HCT116 (cell line): ENCODE measurements at regions not wholly inside any gene's neighbourhood (a gene's known extent, or its start where the extent isn't known, plus 50 kb on each side); places are given as distances from the start of the nearest gene placed in this dataset.

Experiments
- ATAC-seq: fragments of 200-7000 bp; cut with Tn5 transposase; 2 replicates; pipeline ENCODE4 v1.9.1; 2020; ENCODE audit warnings: mild to moderate bottlenecking, moderate library complexity
- BruUV-seq: library from RNA; stranded (reverse); fragments of 400-500 nt; replicated peaks from 2 replicates; lab custom pipeline; 2021; lab: Mats Ljungman, UMichigan
- CTCF ChIA-PET: fragments of 300-600 bp; sonication (Branson Sonifier 250); formaldehyde crosslinking; loops from one replicate; lab custom pipeline; 2021; ENCODE audit warnings: antibody characterized with exemption; lab: Charles Lee
- POLR2A ChIA-PET: fragments of 300-600, 350-600 bp; sonication (Branson Sonifier 250); formaldehyde crosslinking; loops from one replicate; lab custom pipeline; 2021; ENCODE audit warnings: antibody characterized with exemption; lab: Charles Lee
- RAD21 ChIA-PET, 2 experiments: fragments of 300-600 bp; sonication (Branson Sonifier 250); formaldehyde crosslinking; loops; one replicate each; lab custom pipeline; 2023; ENCODE audit warnings: low total read pairs in 2 of 2; ENCODE audit not compliant: uncharacterized antibody in 2 of 2, unreplicated experiment in 2 of 2, low non-redundant PET in 1 of 2; lab: Charles Lee
- DNase-seq: peaks from one replicate; pipeline ENCODE4 v3.0.0-alpha.2; 2010; ENCODE audit warnings: low read depth, low spot score
- H2AFZ ChIP-seq: fragments of 200-600 bp; shearing (Covaris generic), sonication (generic); 2 replicates; pipeline ENCODE4 v1.6.1; 2017; ENCODE audit warnings: low read depth, mixed run types, mixed read lengths, antibody characterized with exemption, low read length; ENCODE audit not compliant: poor library complexity, severe bottlenecking
- H3K27ac ChIP-seq: 2 replicates; pipeline ENCODE4 v1.5.1; 2012; ENCODE audit warnings: low read depth, low read length
- H3K27me3 ChIP-seq: fragments of 200-600 bp; sonication (generic); 2 replicates; pipeline ENCODE4 v1.6.1; 2016; ENCODE audit warnings: mixed run types, low read length, mixed read lengths; ENCODE audit not compliant: insufficient read depth
- H3K36me3 ChIP-seq, 2 experiments: fragments of 200-500 bp in 1 of 2; fragments of 200-600 bp in 1 of 2; sonication (Bioruptor generic) in 1 of 2; sonication (generic) in 1 of 2; 2 replicates each; pipeline versions ENCODE4 v1.5.1 to v1.6.1; 2014 to 2016; ENCODE audit warnings: low read length in 2 of 2, inconsistent platforms in 1 of 2, mixed read lengths in 1 of 2, mixed run types in 1 of 2; ENCODE audit not compliant: insufficient read depth in 2 of 2, control insufficient read depth in 1 of 2
- H3K4me1 ChIP-seq, 2 experiments: fragments of 200-600 bp in 1 of 2; sonication (generic) in 1 of 2; 2 replicates each; pipeline versions ENCODE4 v1.5.1 to v1.6.1; 2012 to 2017; ENCODE audit warnings: low read length in 2 of 2, inconsistent platforms in 1 of 2, mild to moderate bottlenecking in 1 of 2, mixed read lengths in 1 of 2, mixed run types in 1 of 2, moderate library complexity in 1 of 2; ENCODE audit not compliant: insufficient read depth in 2 of 2, control insufficient read depth in 1 of 2
- H3K4me2 ChIP-seq: fragments of 200-600 bp; sonication (generic); 2 replicates; pipeline ENCODE4 v1.6.1; 2017; ENCODE audit warnings: mixed run types, low read length, mixed read lengths
- H3K4me3 ChIP-seq, 2 experiments: fragments of 200-600 bp in 1 of 2; sonication (generic) in 1 of 2; replicated peaks in 1 of 2; 2 replicates each; pipeline ENCODE4 v1.5.1; 2011 to 2016; ENCODE audit warnings: low read length in 2 of 2, control low read depth in 1 of 2, low read depth in 1 of 2, mild to moderate bottlenecking in 1 of 2, mixed read lengths in 1 of 2, mixed run types in 1 of 2
- H3K79me2 ChIP-seq: fragments of 200-600 bp; sonication (generic); 2 replicates; pipeline ENCODE4 v1.6.1; 2017; ENCODE audit warnings: mild to moderate bottlenecking, mixed run types, low read length, moderate library complexity, mixed read lengths; ENCODE audit not compliant: insufficient read depth
- H3K9ac ChIP-seq: fragments of 200-600 bp; sonication (generic); 2 replicates; pipeline ENCODE4 v1.6.1; 2016; ENCODE audit warnings: low read length, mixed read lengths
- H3K9me2 ChIP-seq: fragments of 200-600 bp; sonication (generic), shearing (Covaris generic); 2 replicates; pipeline ENCODE4 v1.6.1; 2017; ENCODE audit warnings: mixed run types, mild to moderate bottlenecking, moderate library complexity; ENCODE audit not compliant: insufficient read depth
- H3K9me3 ChIP-seq, 2 experiments: fragments of 200-500 bp in 1 of 2; fragments of 200-600 bp in 1 of 2; sonication (Bioruptor generic) in 1 of 2; sonication (generic) in 1 of 2; 2 replicates each; pipeline ENCODE4 v1.6.1; 2014 to 2017; ENCODE audit warnings: low read length in 2 of 2, mixed read lengths in 2 of 2, inconsistent platforms in 1 of 2, low read depth in 1 of 2, mild to moderate bottlenecking in 1 of 2, mixed run types in 1 of 2, moderate library complexity in 1 of 2; ENCODE audit not compliant: control insufficient read depth in 1 of 2, insufficient read depth in 1 of 2
- H4K20me1 ChIP-seq: fragments of 200-600 bp; sonication (generic), shearing (Covaris generic); 2 replicates; pipeline ENCODE4 v1.6.1; 2017; ENCODE audit warnings: mixed run types, mild to moderate bottlenecking, moderate library complexity; ENCODE audit not compliant: insufficient read depth
- CBX3 ChIP-seq: IDR thresholded peaks from 2 replicates; pipeline ENCODE4 v1.6.1; 2012; ENCODE audit warnings: low read depth
- EZH2 ChIP-seq: fragments of 200-600 bp; sonication (generic); IDR thresholded peaks from 2 replicates; pipeline ENCODE4 v1.6.1; 2017; ENCODE audit warnings: antibody characterized with exemption, mixed run types
- EZH2phosphoT487 ChIP-seq: fragments of 200-600 bp; IDR thresholded peaks from 2 replicates; pipeline ENCODE4 v1.6.1; 2018; ENCODE audit warnings: antibody characterized with exemption, borderline replicate concordance
- JUND ChIP-seq: IDR thresholded peaks from 2 replicates; pipeline ENCODE4 v1.6.1; 2012
- POLR2A ChIP-seq: IDR thresholded peaks from 2 replicates; pipeline ENCODE4 v1.7.0; 2011; ENCODE audit warnings: borderline replicate concordance; ENCODE audit not compliant: insufficient read depth, insufficient read length; ENCODE audit errors: extremely low read depth
- POLR2AphosphoS5 ChIP-seq: IDR thresholded peaks from 2 replicates; pipeline ENCODE4 v1.6.1; 2011; ENCODE audit warnings: mild to moderate bottlenecking, low read depth, low read length, moderate library complexity
- RAD21 ChIP-seq: IDR thresholded peaks from 2 replicates; pipeline ENCODE4 v1.6.1; 2012; ENCODE audit warnings: low read depth, mild to moderate bottlenecking
- SRF ChIP-seq: IDR thresholded peaks from 2 replicates; pipeline ENCODE4 v1.6.1; 2012; ENCODE audit warnings: low read depth
- intact Hi-C: fragments of 100-400 bp; cut with micrococcal nuclease; formaldehyde crosslinking; loops from 2 replicates; pipeline ENCODE4 v1.10.0; 2022
- TF ChIP-seq, protein P1 (sequence below): IDR thresholded peaks from 2 replicates; pipeline ENCODE4 v1.6.1; 2012; ENCODE audit warnings: low read depth
- TF ChIP-seq, protein P2 (sequence below): IDR thresholded peaks from 2 replicates; pipeline ENCODE4 v1.6.1; 2011; ENCODE audit warnings: mild to moderate bottlenecking, low read length, moderate library complexity; ENCODE audit not compliant: insufficient replicate concordance; ENCODE audit errors: extremely low read depth
- TF ChIP-seq, protein P3 (sequence below): IDR thresholded peaks from 2 replicates; pipeline ENCODE4 v1.6.1; 2012

DNA sequence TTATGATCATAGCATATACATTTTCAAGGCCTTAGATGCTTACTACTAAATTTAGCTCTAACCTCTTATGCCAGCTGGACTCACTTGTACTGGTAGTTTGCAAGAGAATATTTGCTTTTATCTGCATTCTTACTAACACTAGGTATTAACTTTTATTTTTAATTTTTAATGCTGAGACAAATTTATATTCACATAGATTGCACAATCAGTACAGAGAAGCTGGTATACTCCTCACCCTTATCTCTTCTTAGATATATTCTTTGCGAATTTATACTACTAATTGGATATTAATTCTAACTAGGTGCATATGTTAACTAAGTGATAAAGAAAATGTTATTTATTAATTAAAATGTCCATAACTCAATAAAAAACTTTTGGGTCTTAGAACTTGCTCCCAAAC, 561.8 kb upstream of the PRMT6 start:
- Histone ChIP-seq H3K27ac (no peak overlapping the region), H3K4me2 (no peak overlapping the region), H3K4me3 (no peak overlapping the region), H2AFZ (no peak overlapping the region), H3K27me3 (no peaks in the 10 kb centered on the region), H3K9me3 (peaks cover 8 to 14% of the 10 kb centered on the region in 2 experiments; a peak in 2 of 4 replicates), H3K9ac (no peak overlapping the region), H3K9me2 (no peaks in the 10 kb centered on the region), H3K79me2 (no peaks in the 10 kb centered on the region), H3K36me3 (no peaks in the 10 kb centered on the region; a peak in 1 of 4 replicates), H3K4me1 (no peaks in the 10 kb centered on the region), H4K20me1 (no peaks in the 10 kb centered on the region)
- intact Hi-C loops, result no loop called here
- no TSS peak for BruUV-seq
- no peak for ATAC-seq
- CTCF ChIA-PET, result no interaction called here
- no peak for DNase-seq
- POLR2A ChIA-PET, result no interaction called here
- TF ChIP-seq, protein P1, sequence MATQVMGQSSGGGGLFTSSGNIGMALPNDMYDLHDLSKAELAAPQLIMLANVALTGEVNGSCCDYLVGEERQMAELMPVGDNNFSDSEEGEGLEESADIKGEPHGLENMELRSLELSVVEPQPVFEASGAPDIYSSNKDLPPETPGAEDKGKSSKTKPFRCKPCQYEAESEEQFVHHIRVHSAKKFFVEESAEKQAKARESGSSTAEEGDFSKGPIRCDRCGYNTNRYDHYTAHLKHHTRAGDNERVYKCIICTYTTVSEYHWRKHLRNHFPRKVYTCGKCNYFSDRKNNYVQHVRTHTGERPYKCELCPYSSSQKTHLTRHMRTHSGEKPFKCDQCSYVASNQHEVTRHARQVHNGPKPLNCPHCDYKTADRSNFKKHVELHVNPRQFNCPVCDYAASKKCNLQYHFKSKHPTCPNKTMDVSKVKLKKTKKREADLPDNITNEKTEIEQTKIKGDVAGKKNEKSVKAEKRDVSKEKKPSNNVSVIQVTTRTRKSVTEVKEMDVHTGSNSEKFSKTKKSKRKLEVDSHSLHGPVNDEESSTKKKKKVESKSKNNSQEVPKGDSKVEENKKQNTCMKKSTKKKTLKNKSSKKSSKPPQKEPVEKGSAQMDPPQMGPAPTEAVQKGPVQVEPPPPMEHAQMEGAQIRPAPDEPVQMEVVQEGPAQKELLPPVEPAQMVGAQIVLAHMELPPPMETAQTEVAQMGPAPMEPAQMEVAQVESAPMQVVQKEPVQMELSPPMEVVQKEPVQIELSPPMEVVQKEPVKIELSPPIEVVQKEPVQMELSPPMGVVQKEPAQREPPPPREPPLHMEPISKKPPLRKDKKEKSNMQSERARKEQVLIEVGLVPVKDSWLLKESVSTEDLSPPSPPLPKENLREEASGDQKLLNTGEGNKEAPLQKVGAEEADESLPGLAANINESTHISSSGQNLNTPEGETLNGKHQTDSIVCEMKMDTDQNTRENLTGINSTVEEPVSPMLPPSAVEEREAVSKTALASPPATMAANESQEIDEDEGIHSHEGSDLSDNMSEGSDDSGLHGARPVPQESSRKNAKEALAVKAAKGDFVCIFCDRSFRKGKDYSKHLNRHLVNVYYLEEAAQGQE, result no peak
- RAD21 ChIA-PET, result no interaction called here

DNA sequence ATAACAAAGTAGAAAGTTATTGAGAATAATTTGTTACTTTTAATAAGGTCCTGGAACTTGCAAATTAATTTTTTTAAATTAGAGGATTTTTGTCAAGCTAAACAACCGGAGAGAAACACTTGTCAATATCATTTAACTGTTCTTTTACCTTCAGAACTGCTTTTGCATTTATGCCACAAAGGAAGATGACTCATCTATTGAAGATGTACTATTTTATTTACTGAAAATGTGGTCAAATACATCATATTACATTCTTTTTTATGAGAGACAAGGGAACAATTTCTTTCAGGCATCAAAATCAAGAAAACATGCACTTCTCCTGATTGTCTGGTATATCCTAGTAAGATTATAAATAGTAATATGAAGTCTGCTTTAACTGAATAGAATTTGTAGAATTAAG, 558.2 kb upstream of the PRMT6 start:
- H3K4me2 ChIP-seq, result no peak overlapping the region
- H3K36me3 ChIP-seq, result no peaks in the 10 kb centered on the region; a peak in 1 of 4 replicates
- no peak overlapping the region for H3K9ac ChIP-seq
- H3K4me1 ChIP-seq, result no peaks in the 10 kb centered on the region
- POLR2A ChIA-PET, result no interaction called here
- no peaks in the 10 kb centered on the region for H3K79me2 ChIP-seq
- ATAC-seq, result no peak
- no peaks in the 10 kb centered on the region for H3K27me3 ChIP-seq
- H3K9me3 ChIP-seq, result peaks cover 6 to 9% of the 10 kb centered on the region in 2 experiments; a peak in 2 of 4 replicates
- CTCF ChIA-PET, result no interaction called here
- BruUV-seq, result no TSS peak
- no peak overlapping the region for H3K4me3 ChIP-seq
- H3K9me2 ChIP-seq, result no peaks in the 10 kb centered on the region
- no peaks in the 10 kb centered on the region for H4K20me1 ChIP-seq
- intact Hi-C loops, result no loop called here
- H2AFZ ChIP-seq, result no peak overlapping the region
- RAD21 ChIA-PET, result no interaction called here
- H3K27ac ChIP-seq, result no peak overlapping the region
- no peak for DNase-seq
- TF ChIP-seq CBX3 (no peak), POLR2A (no peak), EZH2phosphoT487 (no peak), RAD21 (no peak), JUND (no peak), SRF (no peak), EZH2 (no peak), POLR2AphosphoS5 (no peak)
- TF ChIP-seq, protein P2, sequence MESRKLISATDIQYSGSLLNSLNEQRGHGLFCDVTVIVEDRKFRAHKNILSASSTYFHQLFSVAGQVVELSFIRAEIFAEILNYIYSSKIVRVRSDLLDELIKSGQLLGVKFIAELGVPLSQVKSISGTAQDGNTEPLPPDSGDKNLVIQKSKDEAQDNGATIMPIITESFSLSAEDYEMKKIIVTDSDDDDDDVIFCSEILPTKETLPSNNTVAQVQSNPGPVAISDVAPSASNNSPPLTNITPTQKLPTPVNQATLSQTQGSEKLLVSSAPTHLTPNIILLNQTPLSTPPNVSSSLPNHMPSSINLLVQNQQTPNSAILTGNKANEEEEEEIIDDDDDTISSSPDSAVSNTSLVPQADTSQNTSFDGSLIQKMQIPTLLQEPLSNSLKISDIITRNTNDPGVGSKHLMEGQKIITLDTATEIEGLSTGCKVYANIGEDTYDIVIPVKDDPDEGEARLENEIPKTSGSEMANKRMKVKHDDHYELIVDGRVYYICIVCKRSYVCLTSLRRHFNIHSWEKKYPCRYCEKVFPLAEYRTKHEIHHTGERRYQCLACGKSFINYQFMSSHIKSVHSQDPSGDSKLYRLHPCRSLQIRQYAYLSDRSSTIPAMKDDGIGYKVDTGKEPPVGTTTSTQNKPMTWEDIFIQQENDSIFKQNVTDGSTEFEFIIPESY, result no peak
- TF ChIP-seq, protein P1, result no peak
- TF ChIP-seq, protein P3, sequence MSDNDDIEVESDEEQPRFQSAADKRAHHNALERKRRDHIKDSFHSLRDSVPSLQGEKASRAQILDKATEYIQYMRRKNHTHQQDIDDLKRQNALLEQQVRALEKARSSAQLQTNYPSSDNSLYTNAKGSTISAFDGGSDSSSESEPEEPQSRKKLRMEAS, result no peak
